CD4-positive, alpha-beta memory T cell (primary cell): ENCODE measurements at regions not wholly inside any gene's neighbourhood (a gene's known extent, or its start where the extent isn't known, plus 50 kb on each side); places are given as distances from the start of the nearest gene placed in this dataset.

Source experiments
- CTCF ChIA-PET: fragments of 350-600 bp; sonication (Branson Sonifier 250); formaldehyde crosslinking; loops from one replicate; lab custom pipeline; 2021; ENCODE audit warnings: inconsistent platforms; ENCODE audit not compliant: partially characterized antibody; lab: Charles Lee
- POLR2A ChIA-PET: fragments of 350-600 bp; sonication (Branson Sonifier 250); formaldehyde crosslinking; loops from one replicate; lab custom pipeline; 2021; ENCODE audit not compliant: partially characterized antibody; lab: Charles Lee
- DNase-seq, 5 donors: peaks; one replicate each; pipeline versions ENCODE4 v3.0.0 to v3.0.0-alpha.2; 2020 to 2022; ENCODE audit warnings: mixed read lengths in 1 of 5
- H3K27ac ChIP-seq: one replicate; pipeline ENCODE4 v1.7.0; 2013; ENCODE audit warnings: low read depth, low read length
- H3K27me3 ChIP-seq: 2 replicates; pipeline ENCODE4 v1.7.0; 2013; ENCODE audit warnings: mild to moderate bottlenecking, low read length, moderate library complexity; ENCODE audit not compliant: insufficient read depth
- H3K36me3 ChIP-seq: 2 replicates; pipeline ENCODE4 v1.7.0; 2013; ENCODE audit warnings: mild to moderate bottlenecking, low read length, moderate library complexity; ENCODE audit not compliant: insufficient read depth
- H3K4me1 ChIP-seq: 2 replicates; pipeline ENCODE4 v1.7.0; 2013; ENCODE audit warnings: mild to moderate bottlenecking, low read length, moderate library complexity; ENCODE audit not compliant: insufficient read depth
- H3K4me3 ChIP-seq, 2 donors: one replicate each; pipeline ENCODE4 v1.7.0; 2013; ENCODE audit warnings: low read length in 2 of 2, mild to moderate bottlenecking in 1 of 2
- H3K9me3 ChIP-seq, 2 donors: one replicate each; pipeline ENCODE4 v1.7.0; 2013; ENCODE audit warnings: low read length in 2 of 2, control low read depth in 1 of 2; ENCODE audit not compliant: control insufficient read depth in 1 of 2
- H3K27ac Mint-ChIP-seq, 7 donors: one replicate each; pipeline ENCODE4 v1.8.0; 2020 to 2021; ENCODE audit warnings: mixed read lengths in 7 of 7, mild to moderate bottlenecking in 6 of 7, inconsistent platforms in 3 of 7, moderate library complexity in 3 of 7
- H3K27me3 Mint-ChIP-seq, 2 donors: one replicate each; pipeline ENCODE4 v1.8.0; 2020 to 2021; ENCODE audit warnings: mixed read lengths in 2 of 2
- H3K36me3 Mint-ChIP-seq, 2 donors: one replicate each; pipeline ENCODE4 v1.8.0; 2020 to 2021; ENCODE audit warnings: mixed read lengths in 2 of 2, inconsistent platforms in 1 of 2, mild to moderate bottlenecking in 1 of 2
- H3K4me1 Mint-ChIP-seq, 4 donors: one replicate each; pipeline ENCODE4 v1.8.0; 2020 to 2021; ENCODE audit warnings: mixed read lengths in 4 of 4, mild to moderate bottlenecking in 1 of 4
- H3K4me3 Mint-ChIP-seq, 8 donors: one replicate each; pipeline ENCODE4 v1.8.0; 2020 to 2021; ENCODE audit warnings: mixed read lengths in 8 of 8, mild to moderate bottlenecking in 7 of 8, moderate library complexity in 6 of 8, inconsistent platforms in 3 of 8
- H3K9me3 Mint-ChIP-seq, 8 donors: one replicate each; pipeline ENCODE4 v1.8.0; 2020 to 2021; ENCODE audit warnings: mixed read lengths in 8 of 8, mild to moderate bottlenecking in 5 of 8, inconsistent platforms in 3 of 8, moderate library complexity in 1 of 8
- intact Hi-C: fragments of 100-400 bp; cut with micrococcal nuclease; formaldehyde crosslinking; loops from one replicate; pipeline ENCODE4 v1.15.1; 2023

- H3K4me3 Mint-ChIP-seq: no peak overlapping the region
- POLR2A ChIA-PET: no interaction called here
- H3K4me3 ChIP-seq: no peak overlapping the region
- H3K36me3 ChIP-seq: no peaks in the 10 kb centered on the region
- H3K9me3 Mint-ChIP-seq: peaks cover 0 to 12% (median 5%) of the 10 kb centered on the region in 8 donors
- no peaks in the 10 kb centered on the region for H3K4me1 ChIP-seq
- no peaks in the 10 kb centered on the region for H3K27me3 ChIP-seq
- H3K9me3 ChIP-seq: no peaks in the 10 kb centered on the region
- H3K36me3 Mint-ChIP-seq: no peaks in the 10 kb centered on the region
- no peak overlapping the region for H3K27ac ChIP-seq
- H3K27me3 Mint-ChIP-seq: no peaks in the 10 kb centered on the region
- H3K4me1 Mint-ChIP-seq: no peaks in the 10 kb centered on the region
- intact Hi-C loops: no loop called here
- DNase-seq: no peak
- CTCF ChIA-PET: no interaction called here
- H3K27ac Mint-ChIP-seq: no peak overlapping the region
Observed at GRCh38 chr6:51282026-51282425, 463.4 kb downstream of the TFAP2B start.

GRCh38 chr6:51283723-51284355, 465.2 kb downstream of the TFAP2B start:
- Histone ChIP-seq H3K27me3 (no peaks in the 10 kb centered on the region), H3K9me3 (no peaks in the 10 kb centered on the region), H3K4me1 (no peaks in the 10 kb centered on the region), H3K4me3 (no peak overlapping the region), H3K36me3 (no peaks in the 10 kb centered on the region), H3K27ac (no peak overlapping the region)
- Mint-ChIP-seq H3K36me3 (no peaks in the 10 kb centered on the region), H3K27ac (no peak overlapping the region), H3K4me3 (no peak overlapping the region), H3K4me1 (no peaks in the 10 kb centered on the region), H3K27me3 (no peaks in the 10 kb centered on the region), H3K9me3 (peaks cover 0 to 6% (median 4%) of the 10 kb centered on the region in 8 donors)
- CTCF ChIA-PET: no interaction called here
- POLR2A ChIA-PET: no interaction called here
- intact Hi-C loops: no loop called here
- DNase-seq: no peak

- H3K27me3 ChIP-seq: no peaks in the 10 kb centered on the region
- H3K9me3 ChIP-seq: no peaks in the 10 kb centered on the region
- no peaks in the 10 kb centered on the region for H3K27me3 Mint-ChIP-seq
- no peaks in the 10 kb centered on the region for H3K4me1 ChIP-seq
- no peak overlapping the region for H3K4me3 Mint-ChIP-seq
- no peaks in the 10 kb centered on the region for H3K36me3 ChIP-seq
- no peaks in the 10 kb centered on the region for H3K4me1 Mint-ChIP-seq
- POLR2A ChIA-PET: no interaction called here
- CTCF ChIA-PET: no interaction called here
- H3K27ac ChIP-seq: no peak overlapping the region
- H3K27ac Mint-ChIP-seq: no peak overlapping the region
- intact Hi-C loops: no loop called here
- H3K9me3 Mint-ChIP-seq: peaks cover 0 to 3% (median 2%) of the 10 kb centered on the region in 8 donors
- H3K4me3 ChIP-seq: no peak overlapping the region
- DNase-seq: no peak
- H3K36me3 Mint-ChIP-seq: no peaks in the 10 kb centered on the region
Observed at GRCh38 chr6:51285876-51286275, 467.2 kb downstream of the TFAP2B start.

GRCh38 chr6:51289041-51289440, 470.4 kb downstream of the TFAP2B start:
- H3K4me1 Mint-ChIP-seq: no peaks in the 10 kb centered on the region
- H3K27me3 Mint-ChIP-seq: no peaks in the 10 kb centered on the region
- H3K27ac ChIP-seq: no peak overlapping the region
- no peak overlapping the region for H3K4me3 Mint-ChIP-seq
- no peaks in the 10 kb centered on the region for H3K27me3 ChIP-seq
- no peaks in the 10 kb centered on the region for H3K9me3 ChIP-seq
- no peaks in the 10 kb centered on the region for H3K36me3 ChIP-seq
- H3K4me1 ChIP-seq: no peaks in the 10 kb centered on the region
- no peak overlapping the region for H3K27ac Mint-ChIP-seq
- peaks cover 0 to 4% (median under 1%) of the 10 kb centered on the region in 8 donors for H3K9me3 Mint-ChIP-seq
- no peak for DNase-seq
- CTCF ChIA-PET: no interaction called here
- no peaks in the 10 kb centered on the region for H3K36me3 Mint-ChIP-seq
- no peak overlapping the region for H3K4me3 ChIP-seq
- intact Hi-C loops: no loop called here
- POLR2A ChIA-PET: no interaction called here

- Mint-ChIP-seq H3K4me1 (no peaks in the 10 kb centered on the region), H3K27ac (no peak overlapping the region), H3K4me3 (no peak overlapping the region), H3K9me3 (peaks cover 0 to 3% (median 0%) of the 10 kb centered on the region in 8 donors), H3K36me3 (no peaks in the 10 kb centered on the region), H3K27me3 (no peaks in the 10 kb centered on the region)
- Histone ChIP-seq H3K36me3 (no peaks in the 10 kb centered on the region), H3K4me1 (no peaks in the 10 kb centered on the region), H3K27me3 (no peaks in the 10 kb centered on the region), H3K9me3 (no peaks in the 10 kb centered on the region), H3K4me3 (no peak overlapping the region), H3K27ac (no peak overlapping the region)
- DNase-seq: no peak
- ChIA-PET CTCF (no interaction called here), POLR2A (no interaction called here)
- intact Hi-C loops: no loop called here
Observed at GRCh38 chr6:51292659-51293058, 474.0 kb downstream of the TFAP2B start.

GRCh38 chr6:51299621-51300380, 481.1 kb downstream of the TFAP2B start:
- Histone ChIP-seq H3K27ac (no peak overlapping the region), H3K4me3 (no peak overlapping the region), H3K36me3 (no peaks in the 10 kb centered on the region), H3K27me3 (no peaks in the 10 kb centered on the region), H3K9me3 (no peaks in the 10 kb centered on the region), H3K4me1 (no peaks in the 10 kb centered on the region)
- no peaks in the 10 kb centered on the region for H3K27me3 Mint-ChIP-seq
- peaks cover 0 to 6% (median 0%) of the 10 kb centered on the region in 8 donors for H3K9me3 Mint-ChIP-seq
- ChIA-PET CTCF (no interaction called here), POLR2A (no interaction called here)
- H3K36me3 Mint-ChIP-seq: no peaks in the 10 kb centered on the region
- intact Hi-C loops: no loop called here
- DNase-seq: no peak
- H3K4me1 Mint-ChIP-seq: no peaks in the 10 kb centered on the region
- no peak overlapping the region for H3K27ac Mint-ChIP-seq
- H3K4me3 Mint-ChIP-seq: no peak overlapping the region

GRCh38 chr6:51300510-51300909, 481.8 kb downstream of the TFAP2B start:
- Histone ChIP-seq H3K36me3 (no peaks in the 10 kb centered on the region), H3K4me1 (no peaks in the 10 kb centered on the region), H3K27me3 (no peaks in the 10 kb centered on the region), H3K9me3 (no peaks in the 10 kb centered on the region), H3K4me3 (no peak overlapping the region), H3K27ac (no peak overlapping the region)
- no peak overlapping the region for H3K27ac Mint-ChIP-seq
- H3K27me3 Mint-ChIP-seq: no peaks in the 10 kb centered on the region
- no peak overlapping the region for H3K4me3 Mint-ChIP-seq
- CTCF ChIA-PET: no interaction called here
- intact Hi-C loops: no loop called here
- POLR2A ChIA-PET: no interaction called here
- no peaks in the 10 kb centered on the region for H3K36me3 Mint-ChIP-seq
- H3K9me3 Mint-ChIP-seq: peaks cover 0 to 6% (median 0%) of the 10 kb centered on the region in 8 donors
- H3K4me1 Mint-ChIP-seq: no peaks in the 10 kb centered on the region
- no peak for DNase-seq
